ENCODE measurements at regions not wholly inside any gene's neighbourhood (a gene's known extent, or its start where the extent isn't known, plus 50 kb on each side); places are given as distances from the start of the nearest gene placed in this dataset.
A peak's percentile ranks its signal among the peaks of the same experiment; 100 is the strongest.

GRCh38 chr11:28439403-28439802, 331.2 kb downstream of the METTL15 start:
- no peak for DNase-seq (ENCODE audit: low read depth in 2 of 2)

GRCh38 chr11:28420099-28420498, 311.9 kb downstream of the METTL15 start:
- no peak for DNase-seq (ENCODE audit: low read depth in 2 of 2)

GRCh38 chr11:28417601-28418323, 309.6 kb downstream of the METTL15 start:
- no peak for DNase-seq (ENCODE audit: low read depth in 2 of 2)

GRCh38 chr11:28412029-28412428, 303.8 kb downstream of the METTL15 start:
- no peak for DNase-seq (ENCODE audit: low read depth in 2 of 2)

GRCh38 chr11:28401446-28401845, 293.3 kb downstream of the METTL15 start:
- DNase-seq (ENCODE audit: low read depth in 2 of 2): no peak

- no peak for DNase-seq (ENCODE audit: low read depth in 2 of 2)
Observed at GRCh38 chr11:28400331-28401100, 292.3 kb downstream of the METTL15 start.

- DNase-seq (ENCODE audit: low read depth in 2 of 2): no peak
Observed at GRCh38 chr11:28393348-28393747, 285.2 kb downstream of the METTL15 start.

- DNase-seq (ENCODE audit: low read depth in 2 of 2): peak; percentile 93 to 95
Observed at GRCh38 chr11:28384418-28384817, 276.2 kb downstream of the METTL15 start.

- DNase-seq (ENCODE audit: low read depth in 2 of 2): peak; percentile 50 to 57
Observed at GRCh38 chr11:28383456-28383855, 275.3 kb downstream of the METTL15 start.
